HG03095 (cell line): ENCODE measurements at regions not wholly inside any gene's neighbourhood (a gene's known extent, or its start where the extent isn't known, plus 50 kb on each side); places are given as distances from the start of the nearest gene placed in this dataset.
"Not testable (repeated sequence)": the region's sequence is repeated elsewhere in the genome, so short reads cannot be mapped to it uniquely, and the experiment has no call there.

ENCODE experiments used
- ATAC-seq: cut with Tn5 transposase; IDR thresholded peaks from one replicate; pipeline ENCODE4 v1.9.1; 2021; ENCODE audit warnings: moderate library complexity; ENCODE audit not compliant: unreplicated experiment

GRCh38 chr9:78938821-78939220 is 632.9 kb upstream of the TLE4 start:
- no peak for ATAC-seq

GRCh38 chr9:78939311-78940065 is 632.3 kb upstream of the TLE4 start:
- ATAC-seq, result no peak

- no peak for ATAC-seq
Measured at GRCh38 chr9:78940121-78940855, 631.5 kb upstream of the TLE4 start.

- ATAC-seq, result no peak
Measured at GRCh38 chr9:78954286-78954685, 617.5 kb upstream of the TLE4 start.

- no peak for ATAC-seq
Measured at GRCh38 chr9:78958892-78959291, 612.9 kb upstream of the TLE4 start.

GRCh38 chr9:78962156-78962555 is 609.6 kb upstream of the TLE4 start:
- no peak for ATAC-seq

- ATAC-seq, result no peak
Measured at GRCh38 chr9:78963911-78964310, 607.9 kb upstream of the TLE4 start.

GRCh38 chr9:78967596-78968217 is 604.1 kb upstream of the TLE4 start:
- ATAC-seq, result no peak

GRCh38 chr9:78970375-78970774 is 601.4 kb upstream of the TLE4 start:
- ATAC-seq, result no peak

GRCh38 chr9:78971540-78971939 is 600.2 kb upstream of the TLE4 start:
- no peak for ATAC-seq

- no peak for ATAC-seq
Measured at GRCh38 chr9:78972303-78972999, 599.3 kb upstream of the TLE4 start.

GRCh38 chr9:78973907-78974306 is 597.9 kb upstream of the TLE4 start:
- ATAC-seq, result no peak

- no peak for ATAC-seq
Measured at GRCh38 chr9:78982849-78983248, 588.9 kb upstream of the TLE4 start.

- no peak for ATAC-seq
Measured at GRCh38 chr9:78985084-78985738, 586.6 kb upstream of the TLE4 start.

- no peak for ATAC-seq
Measured at GRCh38 chr9:78986446-78986845, 585.3 kb upstream of the TLE4 start.

- no peak for ATAC-seq
Measured at GRCh38 chr9:78989031-78989658, 582.6 kb upstream of the TLE4 start.

GRCh38 chr9:78994471-78994870 is 577.3 kb upstream of the TLE4 start:
- no peak for ATAC-seq

GRCh38 chr9:78994974-78995373 is 576.8 kb upstream of the TLE4 start:
- ATAC-seq, result not testable (repeated sequence)

- ATAC-seq, result no peak
Measured at GRCh38 chr9:78997296-78997695, 574.5 kb upstream of the TLE4 start.

GRCh38 chr9:79000230-79001002 is 571.3 kb upstream of the TLE4 start:
- no peak for ATAC-seq
